Endothelial cell of umbilical vein (primary cell): ENCODE measurements at regions not wholly inside any gene's neighbourhood (a gene's known extent, or its start where the extent isn't known, plus 50 kb on each side); places are given as distances from the start of the nearest gene placed in this dataset.

ENCODE experiments used
- BruUV-seq: library from RNA; stranded (reverse); fragments of 400-500 nt; replicated peaks from 2 replicates; lab custom pipeline; 2021; lab: Mats Ljungman, UMichigan
- CTCF ChIA-PET: fragments of 300-600, 350-600 bp; sonication (Branson Sonifier 250); formaldehyde crosslinking; loops from one replicate; lab custom pipeline; 2021; ENCODE audit warnings: antibody characterized with exemption, inconsistent platforms; lab: Charles Lee
- POLR2A ChIA-PET: fragments of 300-600, 350-600 bp; sonication (Branson Sonifier 250); formaldehyde crosslinking; loops from one replicate; lab custom pipeline; 2021; ENCODE audit warnings: antibody characterized with exemption, inconsistent platforms; lab: Charles Lee
- DNase-seq: peaks from one replicate; pipeline ENCODE4 v3.0.0-alpha.2; 2011; ENCODE audit warnings: low read depth, low spot score
- FAIRE-seq: peaks from 2 replicates; lab custom pipeline; 2011; peaks lifted over from hg19 to GRCh38; lab: Jason Lieb, UNC
- H2AFZ ChIP-seq: 2 replicates; pipeline ENCODE4 v1.6.0; 2012; ENCODE audit warnings: low read depth, low read length, control low read depth, inconsistent platforms
- H3K27ac ChIP-seq: 2 replicates; pipeline ENCODE4 v1.5.1; 2011; ENCODE audit warnings: low read depth, mild to moderate bottlenecking, control low read depth, low read length, moderate library complexity; ENCODE audit not compliant: insufficient read depth
- H3K27me3 ChIP-seq, 2 experiments: 2 replicates each; pipeline versions ENCODE4 v1.6.0 to v1.6.1; 2011; ENCODE audit warnings: low read length in 2 of 2, mixed read lengths in 1 of 2; ENCODE audit not compliant: control insufficient read depth in 2 of 2, insufficient read depth in 2 of 2
- H3K36me3 ChIP-seq, 2 experiments: 2 replicates in 1 of 2; 3 replicates in 1 of 2; pipeline ENCODE4 v1.5.1; 2011; ENCODE audit warnings: low read length in 2 of 2, mild to moderate bottlenecking in 1 of 2, moderate library complexity in 1 of 2; ENCODE audit not compliant: control insufficient read depth in 2 of 2, insufficient read depth in 2 of 2; ENCODE audit errors: extremely low read depth in 1 of 2
- H3K4me1 ChIP-seq: 3 replicates; pipeline ENCODE4 v1.5.1; 2011; ENCODE audit warnings: mild to moderate bottlenecking, low read length; ENCODE audit not compliant: control insufficient read depth, insufficient read depth; ENCODE audit errors: extremely low read depth
- H3K4me2 ChIP-seq: 2 replicates; pipeline ENCODE4 v1.6.1; 2011; ENCODE audit warnings: low read length, control low read depth, mixed read lengths; ENCODE audit not compliant: insufficient read depth
- H3K4me3 ChIP-seq, 3 experiments: fragments of 200-600 bp in 1 of 3; sonication (generic), shearing (Covaris generic) in 1 of 3; replicated peaks in 1 of 3; 2 replicates each; pipeline ENCODE4 v1.5.1; 2011 to 2016; ENCODE audit warnings: control low read depth in 3 of 3, low read length in 3 of 3, mild to moderate bottlenecking in 2 of 3, inconsistent platforms in 1 of 3, low read depth in 1 of 3, moderate library complexity in 1 of 3; ENCODE audit not compliant: insufficient read depth in 1 of 3
- H3K79me2 ChIP-seq: 2 replicates; pipeline ENCODE4 v1.6.0; 2012; ENCODE audit warnings: low read length, inconsistent platforms; ENCODE audit not compliant: control insufficient read depth, insufficient read depth
- H3K9ac ChIP-seq: replicated peaks from 2 replicates; pipeline ENCODE3; 2011; ENCODE audit warnings: low read length, control low read depth; ENCODE audit not compliant: insufficient read depth; ENCODE audit errors: extremely low read depth
- H3K9me1 ChIP-seq: replicated peaks from 3 replicates; pipeline ENCODE4 v1.6.0; 2011; ENCODE audit warnings: mild to moderate bottlenecking, low read length; ENCODE audit not compliant: control insufficient read depth, insufficient read depth; ENCODE audit errors: extremely low read depth
- H3K9me3 ChIP-seq: replicated peaks from 2 replicates; pipeline ENCODE4 v1.5.1; 2012; ENCODE audit warnings: low read length, inconsistent platforms; ENCODE audit not compliant: control insufficient read depth, insufficient read depth
- H4K20me1 ChIP-seq: replicated peaks from 2 replicates; pipeline ENCODE3; 2011; ENCODE audit warnings: mild to moderate bottlenecking, low read length; ENCODE audit not compliant: control insufficient read depth, insufficient read depth; ENCODE audit errors: extremely low read depth
- EZH2 ChIP-seq: IDR thresholded peaks from 2 replicates; pipeline ENCODE4 v1.6.1; 2012; ENCODE audit warnings: borderline replicate concordance, low read depth, mild to moderate bottlenecking, moderate library complexity, low read length, inconsistent platforms; ENCODE audit not compliant: severe bottlenecking
- FOS ChIP-seq: IDR thresholded peaks from 2 replicates; pipeline ENCODE4 v1.6.1; 2011; ENCODE audit warnings: mild to moderate bottlenecking, low read length, moderate library complexity, borderline replicate concordance; ENCODE audit not compliant: insufficient read depth
- GATA2 ChIP-seq: IDR thresholded peaks from 2 replicates; pipeline ENCODE4 v1.7.0; 2011; ENCODE audit warnings: low read depth, mild to moderate bottlenecking, moderate library complexity, mixed read lengths, low read length; ENCODE audit not compliant: insufficient read length, insufficient read depth
- JUN ChIP-seq: IDR thresholded peaks from 2 replicates; pipeline ENCODE4 v1.6.1; 2011; ENCODE audit warnings: borderline replicate concordance, low read depth; ENCODE audit not compliant: insufficient read length, insufficient read depth
- MYC ChIP-seq: IDR thresholded peaks from one replicate; pipeline ENCODE4 v1.6.1; 2011; ENCODE audit warnings: mild to moderate bottlenecking, low read depth, low read length
- POLR2AphosphoS5 ChIP-seq: IDR thresholded peaks from 2 replicates; pipeline ENCODE4 v1.6.1; 2012; ENCODE audit warnings: low read depth, mild to moderate bottlenecking, control low read depth, low read length, moderate library complexity; ENCODE audit not compliant: insufficient read depth
- dilution Hi-C: fragments of 300-500 bp; cut with MboI; formaldehyde crosslinking; loops from one replicate; pipeline ENCODE4 v1.15.0; 2019; ENCODE audit warnings: low sequenced_read_pairs; ENCODE audit not compliant: extremely low pct_ligation_motif_present
- intact Hi-C: fragments of 100-400 bp; cut with micrococcal nuclease; formaldehyde crosslinking; loops from one replicate; pipeline ENCODE4 v1.10.0; 2022
- TF ChIP-seq, protein P1 (sequence below), 2 donors: IDR thresholded peaks; 1 replicate in 1 of 2; 2 replicates in 1 of 2; pipeline ENCODE4 v1.5.1; 2011; ENCODE audit warnings: low read length in 2 of 2, mild to moderate bottlenecking in 2 of 2, moderate library complexity in 2 of 2, control low read depth in 1 of 2, inconsistent platforms in 1 of 2, low read depth in 1 of 2; ENCODE audit not compliant: insufficient read depth in 1 of 2; ENCODE audit errors: extremely low read depth in 1 of 2
- TF ChIP-seq, protein P2 (sequence below): IDR thresholded peaks from 2 replicates; pipeline ENCODE4 v1.6.1; 2011; ENCODE audit not compliant: insufficient read depth, insufficient read length

GRCh38 chr10:60536529-60537114 lies 146.9 kb upstream of the ANK3 start:
- intact Hi-C loops (no loop called here), dilution Hi-C loops (no loop called here)
- Histone ChIP-seq H3K9me1 (no peaks in the 10 kb centered on the region), H3K79me2 (no peaks in the 10 kb centered on the region), H3K4me2 (no peak overlapping the region), H3K27me3 (peaks cover 5 to 6% of the 10 kb centered on the region in 2 experiments), H3K4me1 (no peaks in the 10 kb centered on the region), H3K27ac (no peak overlapping the region), H2AFZ (no peak overlapping the region), H3K9ac (no peak overlapping the region), H4K20me1 (no peaks in the 10 kb centered on the region), H3K9me3 (no peaks in the 10 kb centered on the region), H3K4me3 (no peak overlapping the region), H3K36me3 (no peaks in the 10 kb centered on the region)
- CTCF ChIA-PET = no interaction called here
- no TSS peak for BruUV-seq
- POLR2A ChIA-PET = no interaction called here
- FAIRE-seq = no peak
- no peak for DNase-seq
- TF ChIP-seq, protein P1, sequence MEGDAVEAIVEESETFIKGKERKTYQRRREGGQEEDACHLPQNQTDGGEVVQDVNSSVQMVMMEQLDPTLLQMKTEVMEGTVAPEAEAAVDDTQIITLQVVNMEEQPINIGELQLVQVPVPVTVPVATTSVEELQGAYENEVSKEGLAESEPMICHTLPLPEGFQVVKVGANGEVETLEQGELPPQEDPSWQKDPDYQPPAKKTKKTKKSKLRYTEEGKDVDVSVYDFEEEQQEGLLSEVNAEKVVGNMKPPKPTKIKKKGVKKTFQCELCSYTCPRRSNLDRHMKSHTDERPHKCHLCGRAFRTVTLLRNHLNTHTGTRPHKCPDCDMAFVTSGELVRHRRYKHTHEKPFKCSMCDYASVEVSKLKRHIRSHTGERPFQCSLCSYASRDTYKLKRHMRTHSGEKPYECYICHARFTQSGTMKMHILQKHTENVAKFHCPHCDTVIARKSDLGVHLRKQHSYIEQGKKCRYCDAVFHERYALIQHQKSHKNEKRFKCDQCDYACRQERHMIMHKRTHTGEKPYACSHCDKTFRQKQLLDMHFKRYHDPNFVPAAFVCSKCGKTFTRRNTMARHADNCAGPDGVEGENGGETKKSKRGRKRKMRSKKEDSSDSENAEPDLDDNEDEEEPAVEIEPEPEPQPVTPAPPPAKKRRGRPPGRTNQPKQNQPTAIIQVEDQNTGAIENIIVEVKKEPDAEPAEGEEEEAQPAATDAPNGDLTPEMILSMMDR (IDR thresholded peaks at IDR 0.05; ENCODE audit: extremely low read depth in 1 of 2, insufficient read depth in 1 of 2, low read depth in 1 of 2, low read length in 2 of 2) = no peak
- TF ChIP-seq GATA2 = no peak
- no peak for TF ChIP-seq EZH2
- no peak for TF ChIP-seq POLR2AphosphoS5
- TF ChIP-seq JUN = no peak
- no peak for TF ChIP-seq MYC
- TF ChIP-seq, protein P2, sequence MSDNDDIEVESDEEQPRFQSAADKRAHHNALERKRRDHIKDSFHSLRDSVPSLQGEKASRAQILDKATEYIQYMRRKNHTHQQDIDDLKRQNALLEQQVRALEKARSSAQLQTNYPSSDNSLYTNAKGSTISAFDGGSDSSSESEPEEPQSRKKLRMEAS = no peak
- TF ChIP-seq FOS = no peak
